Uterus (tissue), 3 donors: ENCODE measurements at regions not wholly inside any gene's neighbourhood (a gene's known extent, or its start where the extent isn't known, plus 50 kb on each side); places are given as distances from the start of the nearest gene placed in this dataset.
"Not testable (repeated sequence)": the region's sequence is repeated elsewhere in the genome, so short reads cannot be mapped to it uniquely, and the experiment has no call there.

Source experiments
- DNase-seq, 2 donors: peaks; one replicate each; pipeline ENCODE4 v3.0.0-alpha.2; 2019 to 2020
- H3K27ac ChIP-seq, 2 donors: fragments of 200-600 bp; sonication (generic); 1 replicate in 1 of 2; 2 replicates in 1 of 2; pipeline ENCODE4 v1.5.1; 2016 to 2018
- H3K27me3 ChIP-seq, 2 donors: fragments of 200-600 bp; sonication (generic); one replicate each; pipeline ENCODE4 v1.5.1; 2018 to 2019; ENCODE audit warnings: control low read depth in 1 of 2
- H3K36me3 ChIP-seq, 2 donors: fragments of 200-600 bp; sonication (generic); one replicate each; pipeline ENCODE4 v1.5.1; 2019; ENCODE audit warnings: control low read depth in 1 of 2
- H3K4me1 ChIP-seq, 2 donors: fragments of 200-600 bp; sonication (generic); one replicate each; pipeline ENCODE4 v1.5.1; 2018 to 2019; ENCODE audit warnings: control low read depth in 1 of 2
- H3K4me3 ChIP-seq, 2 donors: fragments of 200-600 bp; sonication (generic); 1 replicate in 1 of 2; 2 replicates in 1 of 2; pipeline ENCODE4 v1.5.1; 2018 to 2019; ENCODE audit warnings: mild to moderate bottlenecking in 1 of 2
- H3K9me3 ChIP-seq, 2 donors: fragments of 200-600 bp; sonication (generic); one replicate each; pipeline ENCODE4 v1.5.1; 2019; ENCODE audit warnings: control low read depth in 1 of 2
- CTCF ChIP-seq, 4 experiments: fragments of 200-600 bp in 2 of 4; fragments of 450-650 bp in 2 of 4; sonication (generic) in 2 of 4; IDR thresholded peaks; one replicate each; pipeline ENCODE4 v1.5.1; 2016 to 2019; ENCODE audit warnings: antibody characterized with exemption in 4 of 4, mild to moderate bottlenecking in 2 of 4, moderate library complexity in 1 of 4
- POLR2A ChIP-seq, 2 donors: fragments of 450-650 bp; IDR thresholded peaks; one replicate each; pipeline ENCODE4 v1.6.1; 2016; ENCODE audit warnings: antibody characterized with exemption in 2 of 2, mild to moderate bottlenecking in 1 of 2, moderate library complexity in 1 of 2
- intact Hi-C: fragments of 100-400 bp; cut with DNase I; formaldehyde crosslinking; loops from one replicate; pipeline ENCODE4 v1.15.1; 2023; ENCODE audit warnings: low total_unique reads
- donor health status: DM: yes; HTN: yes; CAD: no.

- intact Hi-C loops: no loop called here
- DNase-seq: no peak
Observed at GRCh38 chr4:100340512-100341485, 150.5 kb upstream of the DDIT4L start.

GRCh38 chr4:100339870-100340269, 149.6 kb upstream of the DDIT4L start:
- Histone ChIP-seq H3K4me1 (no peaks in the 10 kb centered on the region), H3K36me3 (no peaks in the 10 kb centered on the region), H3K27me3 (no peaks in the 10 kb centered on the region), H3K4me3 (no peak overlapping the region), H3K27ac (no peak overlapping the region), H3K9me3 (no peaks in the 10 kb centered on the region)
- TF ChIP-seq CTCF (IDR thresholded peaks at IDR 0.05): no peak
- TF ChIP-seq POLR2A (IDR thresholded peaks at IDR 0.05): no peak
- DNase-seq: no peak
- intact Hi-C loops: no loop called here

More at GRCh38 chr4:100340512-100341485, 150.5 kb upstream of the DDIT4L start:
- no peaks in the 10 kb centered on the region for H3K9me3 ChIP-seq
- no peaks in the 10 kb centered on the region for H3K4me1 ChIP-seq
- H3K27ac ChIP-seq: no peak overlapping the region
- H3K27me3 ChIP-seq: no peaks in the 10 kb centered on the region
- H3K36me3 ChIP-seq: no peaks in the 10 kb centered on the region
- no peak overlapping the region for H3K4me3 ChIP-seq
- TF ChIP-seq CTCF (IDR thresholded peaks at IDR 0.05) (no peak), POLR2A (IDR thresholded peaks at IDR 0.05) (no peak)

- H3K36me3 ChIP-seq, H3K9me3 ChIP-seq, H3K4me1 ChIP-seq, H3K27me3 ChIP-seq, DNase-seq, intact Hi-C loops, H3K27ac ChIP-seq, H3K4me3 ChIP-seq: not testable (repeated sequence)
Observed at GRCh38 chr4:100333491-100333890, 143.2 kb upstream of the DDIT4L start.

GRCh38 chr4:100317032-100317864, 127.0 kb upstream of the DDIT4L start:
- no peaks in the 10 kb centered on the region for H3K27me3 ChIP-seq
- no peaks in the 10 kb centered on the region for H3K9me3 ChIP-seq
- no peak for DNase-seq
- TF ChIP-seq POLR2A (IDR thresholded peaks at IDR 0.05) (no peak), CTCF (IDR thresholded peaks at IDR 0.05) (no peak)
- intact Hi-C loops: no loop called here
- H3K4me3 ChIP-seq: no peak overlapping the region
- no peaks in the 10 kb centered on the region for H3K36me3 ChIP-seq
- H3K4me1 ChIP-seq: no peaks in the 10 kb centered on the region
- H3K27ac ChIP-seq: peak overlapping the region; percentile 15 to 52

GRCh38 chr4:100314057-100314456, 123.8 kb upstream of the DDIT4L start:
- DNase-seq: no peak
- Histone ChIP-seq H3K27ac (no peak overlapping the region), H3K9me3 (no peaks in the 10 kb centered on the region), H3K27me3 (no peaks in the 10 kb centered on the region), H3K36me3 (no peaks in the 10 kb centered on the region), H3K4me3 (no peak overlapping the region), H3K4me1 (no peaks in the 10 kb centered on the region)
- intact Hi-C loops: no loop called here
- TF ChIP-seq CTCF (IDR thresholded peaks at IDR 0.05) (no peak), POLR2A (IDR thresholded peaks at IDR 0.05) (no peak)
